ENCODE measurements at regions not wholly inside any gene's neighbourhood (a gene's known extent, or its start where the extent isn't known, plus 50 kb on each side); places are given as distances from the start of the nearest gene placed in this dataset.
"Not testable (repeated sequence)": the region's sequence is repeated elsewhere in the genome, so short reads cannot be mapped to it uniquely, and the experiment has no call there.

- H3K4me3 ChIP-seq (ENCODE audit: low read length in 2 of 2); H2BK15ac ChIP-seq (ENCODE audit: low read length); H3K9me3 ChIP-seq (replicated peaks in 1 of 2; ENCODE audit: control insufficient read depth in 2 of 2, insufficient read depth in 1 of 2, low read depth in 1 of 2, low read length in 2 of 2); H4K91ac ChIP-seq (ENCODE audit: low read depth, low read length, poor library complexity); H2BK120ac ChIP-seq (ENCODE audit: low read depth, low read length); H2BK5ac ChIP-seq (ENCODE audit: low read length); H3K9ac ChIP-seq (ENCODE audit: low read depth, low read length, poor library complexity); H3K79me1 ChIP-seq (ENCODE audit: low read depth, low read length); H3K18ac ChIP-seq (ENCODE audit: low read length); H3K23ac ChIP-seq (ENCODE audit: low read depth, low read length, poor library complexity); H3K4me2 ChIP-seq (ENCODE audit: insufficient read depth, low read length, poor library complexity, severe bottlenecking); DNase-seq (ENCODE audit: low spot score); H4K8ac ChIP-seq (ENCODE audit: low read depth, low read length); H3K27me3 ChIP-seq (ENCODE audit: control insufficient read depth in 3 of 3, insufficient read depth in 3 of 3, low read depth in 1 of 3, low read length in 3 of 3); H3K27ac ChIP-seq (replicated peaks; ENCODE audit: low read length); H3K36me3 ChIP-seq (replicated peaks in 1 of 2; ENCODE audit: control insufficient read depth in 2 of 2, insufficient read depth in 2 of 2, low read length in 2 of 2); H3K4me1 ChIP-seq (ENCODE audit: control insufficient read depth in 2 of 2, insufficient read depth in 1 of 2, low read depth in 1 of 2, low read length in 2 of 2); H2AFZ ChIP-seq (ENCODE audit: low read length); H2BK12ac ChIP-seq (ENCODE audit: low read length); H3K4ac ChIP-seq (ENCODE audit: low read length); H3K14ac ChIP-seq (ENCODE audit: low read length); H2AK5ac ChIP-seq (ENCODE audit: low read depth, low read length): not testable (repeated sequence)
- no CpG with 5 or more reads among the region's 11 CpGs for WGBS, 2 donors (ENCODE audit: extremely low coverage in 2 of 2, insufficient read length in 2 of 2, insufficient replicate concordance in 1 of 2)
Measured at GRCh38 chr16:88274126-88274750, 108.5 kb upstream of the ZNF469 start.

- H3K27ac ChIP-seq (replicated peaks; ENCODE audit: low read length): no peak overlapping the region
- DNase-seq (ENCODE audit: low spot score): no peak
- H2BK120ac ChIP-seq (ENCODE audit: low read depth, low read length): no peak overlapping the region
- H3K18ac ChIP-seq (ENCODE audit: low read length): no peak overlapping the region
- no peaks in the 10 kb centered on the region for H3K36me3 ChIP-seq (replicated peaks in 1 of 2; ENCODE audit: control insufficient read depth in 2 of 2, insufficient read depth in 2 of 2, low read length in 2 of 2)
- no peak overlapping the region for H3K4me2 ChIP-seq (ENCODE audit: insufficient read depth, low read length, poor library complexity, severe bottlenecking)
- H3K9me3 ChIP-seq (replicated peaks in 1 of 2; ENCODE audit: control insufficient read depth in 2 of 2, insufficient read depth in 1 of 2, low read depth in 1 of 2, low read length in 2 of 2): peaks cover 4 to 11% of the 10 kb centered on the region in 2 donors
- no CpG with 5 or more reads among the region's 17 CpGs for WGBS, 2 donors (ENCODE audit: extremely low coverage in 2 of 2, insufficient read length in 2 of 2, insufficient replicate concordance in 1 of 2)
- no peak overlapping the region for H2BK12ac ChIP-seq (ENCODE audit: low read length)
- no peak overlapping the region for H2AFZ ChIP-seq (ENCODE audit: low read length)
- no peak overlapping the region for H3K14ac ChIP-seq (ENCODE audit: low read length)
- H2BK15ac ChIP-seq (ENCODE audit: low read length): no peak overlapping the region
- no peaks in the 10 kb centered on the region for H3K4me1 ChIP-seq (ENCODE audit: control insufficient read depth in 2 of 2, insufficient read depth in 1 of 2, low read depth in 1 of 2, low read length in 2 of 2)
- H3K27me3 ChIP-seq (ENCODE audit: control insufficient read depth in 3 of 3, insufficient read depth in 3 of 3, low read depth in 1 of 3, low read length in 3 of 3): no peaks in the 10 kb centered on the region
- H4K91ac ChIP-seq (ENCODE audit: low read depth, low read length, poor library complexity): no peak overlapping the region
- no peak overlapping the region for H2BK5ac ChIP-seq (ENCODE audit: low read length)
- H3K4me3 ChIP-seq (ENCODE audit: low read length in 2 of 2): no peak overlapping the region
- no peak overlapping the region for H2AK5ac ChIP-seq (ENCODE audit: low read depth, low read length)
- H3K23ac ChIP-seq (ENCODE audit: low read depth, low read length, poor library complexity): no peak overlapping the region
- H3K9ac ChIP-seq (ENCODE audit: low read depth, low read length, poor library complexity): no peak overlapping the region
- no peak overlapping the region for H4K8ac ChIP-seq (ENCODE audit: low read depth, low read length)
- H3K79me1 ChIP-seq (ENCODE audit: low read depth, low read length): no peaks in the 10 kb centered on the region
- H3K4ac ChIP-seq (ENCODE audit: low read length): no peak overlapping the region
Measured at GRCh38 chr16:88274847-88275246, 107.9 kb upstream of the ZNF469 start.

DNA sequence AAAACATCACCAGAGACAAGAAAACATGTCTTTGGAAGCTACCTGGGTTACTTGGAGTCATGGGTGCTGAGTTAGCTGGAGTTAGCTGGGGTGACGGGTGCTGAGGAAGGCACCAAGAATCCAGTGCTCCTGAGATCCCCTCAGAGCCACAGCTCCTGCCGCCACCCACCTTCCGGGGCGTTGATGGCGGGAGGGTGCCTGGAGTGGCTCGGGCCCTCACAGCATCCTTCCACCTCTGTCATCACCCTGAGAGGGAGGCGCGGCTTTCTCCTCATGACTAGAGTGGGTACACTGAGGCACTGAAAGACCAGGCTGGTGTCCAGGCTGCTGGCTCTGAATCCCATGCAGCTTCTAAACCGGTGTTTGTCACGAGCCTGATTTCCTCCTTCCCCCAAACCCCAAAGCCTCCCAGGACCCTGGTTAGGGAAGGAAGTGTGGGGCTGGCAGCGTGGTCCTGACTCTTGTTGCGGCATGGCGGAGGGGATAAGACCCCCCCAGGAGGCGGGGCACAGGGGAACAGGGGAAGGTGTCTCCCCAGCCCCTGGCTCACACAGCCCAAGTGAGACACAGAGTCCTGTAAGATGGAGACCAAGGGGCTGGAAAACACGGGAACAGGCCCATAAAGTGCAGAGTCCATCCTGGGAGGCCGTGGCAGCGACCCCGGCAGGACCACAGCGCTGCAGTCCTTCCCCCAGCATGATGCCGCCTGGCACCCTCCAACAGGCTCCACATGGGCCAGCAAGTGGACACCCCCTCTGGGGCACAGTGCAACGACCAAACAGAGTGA, 107.2 kb upstream of the ZNF469 start:
- not testable (repeated sequence) for H2BK15ac ChIP-seq (ENCODE audit: low read length); H3K79me1 ChIP-seq (ENCODE audit: low read depth, low read length); H4K8ac ChIP-seq (ENCODE audit: low read depth, low read length); H3K4me1 ChIP-seq (ENCODE audit: control insufficient read depth in 2 of 2, insufficient read depth in 1 of 2, low read depth in 1 of 2, low read length in 2 of 2); H3K23ac ChIP-seq (ENCODE audit: low read depth, low read length, poor library complexity); H3K27me3 ChIP-seq (ENCODE audit: control insufficient read depth in 3 of 3, insufficient read depth in 3 of 3, low read depth in 1 of 3, low read length in 3 of 3); H2BK12ac ChIP-seq (ENCODE audit: low read length); H3K36me3 ChIP-seq (replicated peaks in 1 of 2; ENCODE audit: control insufficient read depth in 2 of 2, insufficient read depth in 2 of 2, low read length in 2 of 2); H3K14ac ChIP-seq (ENCODE audit: low read length); H3K4me2 ChIP-seq (ENCODE audit: insufficient read depth, low read length, poor library complexity, severe bottlenecking); DNase-seq (ENCODE audit: low spot score); H3K9ac ChIP-seq (ENCODE audit: low read depth, low read length, poor library complexity); H2AK5ac ChIP-seq (ENCODE audit: low read depth, low read length); H3K18ac ChIP-seq (ENCODE audit: low read length); H2BK120ac ChIP-seq (ENCODE audit: low read depth, low read length); H2AFZ ChIP-seq (ENCODE audit: low read length); H4K91ac ChIP-seq (ENCODE audit: low read depth, low read length, poor library complexity); H3K27ac ChIP-seq (replicated peaks; ENCODE audit: low read length); H3K4ac ChIP-seq (ENCODE audit: low read length); H3K4me3 ChIP-seq (ENCODE audit: low read length in 2 of 2); H2BK5ac ChIP-seq (ENCODE audit: low read length)
- WGBS, 2 donors (ENCODE audit: extremely low coverage in 2 of 2, insufficient read length in 2 of 2, insufficient replicate concordance in 1 of 2): no CpG with 5 or more reads among the region's 21 CpGs
- peaks cover 10 to 17% of the 10 kb centered on the region in 2 donors for H3K9me3 ChIP-seq (replicated peaks in 1 of 2; ENCODE audit: control insufficient read depth in 2 of 2, insufficient read depth in 1 of 2, low read depth in 1 of 2, low read length in 2 of 2)

GRCh38 chr16:88276123-88276588, 106.6 kb upstream of the ZNF469 start:
- H3K27me3 ChIP-seq (ENCODE audit: control insufficient read depth in 3 of 3, insufficient read depth in 3 of 3, low read depth in 1 of 3, low read length in 3 of 3); H2AFZ ChIP-seq (ENCODE audit: low read length); H3K9ac ChIP-seq (ENCODE audit: low read depth, low read length, poor library complexity); H2BK12ac ChIP-seq (ENCODE audit: low read length); H3K4ac ChIP-seq (ENCODE audit: low read length); H3K4me2 ChIP-seq (ENCODE audit: insufficient read depth, low read length, poor library complexity, severe bottlenecking); H3K27ac ChIP-seq (replicated peaks; ENCODE audit: low read length); H2BK5ac ChIP-seq (ENCODE audit: low read length); H2BK120ac ChIP-seq (ENCODE audit: low read depth, low read length); DNase-seq (ENCODE audit: low spot score); H2AK5ac ChIP-seq (ENCODE audit: low read depth, low read length); H3K79me1 ChIP-seq (ENCODE audit: low read depth, low read length); H3K36me3 ChIP-seq (replicated peaks in 1 of 2; ENCODE audit: control insufficient read depth in 2 of 2, insufficient read depth in 2 of 2, low read length in 2 of 2); H3K4me1 ChIP-seq (ENCODE audit: control insufficient read depth in 2 of 2, insufficient read depth in 1 of 2, low read depth in 1 of 2, low read length in 2 of 2); H4K91ac ChIP-seq (ENCODE audit: low read depth, low read length, poor library complexity); H2BK15ac ChIP-seq (ENCODE audit: low read length); H3K23ac ChIP-seq (ENCODE audit: low read depth, low read length, poor library complexity); H4K8ac ChIP-seq (ENCODE audit: low read depth, low read length); H3K4me3 ChIP-seq (ENCODE audit: low read length in 2 of 2); H3K14ac ChIP-seq (ENCODE audit: low read length): not testable (repeated sequence)
- WGBS, 2 donors (ENCODE audit: extremely low coverage in 2 of 2, insufficient read length in 2 of 2, insufficient replicate concordance in 1 of 2): no CpG with 5 or more reads among the region's 13 CpGs
- Histone ChIP-seq H3K9me3 (replicated peaks in 1 of 2; ENCODE audit: control insufficient read depth in 2 of 2, insufficient read depth in 1 of 2, low read depth in 1 of 2, low read length in 2 of 2) (peaks cover 11 to 21% of the 10 kb centered on the region in 2 donors), H3K18ac (ENCODE audit: low read length) (peak overlapping the region; percentile 28)

Data from neuronal stem cell (in vitro differentiated cells).